ENCODE measurements at regions not wholly inside any gene's neighbourhood (a gene's known extent, or its start where the extent isn't known, plus 50 kb on each side); places are given as distances from the start of the nearest gene placed in this dataset.

- no peak for ATAC-seq (replicated peaks in 1 of 2)
- H3K27ac Mint-ChIP-seq: no peak overlapping the region
These were observed 57.9 kb upstream of the SPHKAP start for GRCh38 chr2:228239207-228239906.

More at GRCh38 chr2:228239207-228239906, 57.9 kb upstream of the SPHKAP start:
- DNase-seq: no peak
- Mint-ChIP-seq H3K9me3 (peaks cover 0 to 4% of the 10 kb centered on the region in 2 donors), H3K27me3 (ENCODE audit: low read depth) (no peaks in the 10 kb centered on the region), H3K4me1 (ENCODE audit: low read depth) (no peaks in the 10 kb centered on the region), H3K36me3 (ENCODE audit: insufficient read depth in 2 of 2) (no peaks in the 10 kb centered on the region), H3K4me3 (no peak overlapping the region)
